GM12878 (cell line): ENCODE measurements at regions not wholly inside any gene's neighbourhood (a gene's known extent, or its start where the extent isn't known, plus 50 kb on each side); places are given as distances from the start of the nearest gene placed in this dataset.

ENCODE experiments used
- ATAC-seq: fragments of 200-7000 bp; cut with Tn5 transposase; 3 replicates; pipeline ENCODE4 v1.9.1; 2020; ENCODE audit warnings: mild to moderate bottlenecking, moderate library complexity
- BruUV-seq: library from RNA; stranded (reverse); fragments of 400-500 nt; replicated peaks from 2 replicates; lab custom pipeline; 2021; lab: Mats Ljungman, UMichigan
- CTCF ChIA-PET: fragments of 300-600 bp; sonication (Branson Sonifier 250); formaldehyde crosslinking; extraction: SDS; loops from one replicate; lab custom pipeline; 2021; ENCODE audit warnings: inconsistent platforms; lab: Yijun Ruan, JAX
- POLR2A ChIA-PET: fragments of 350-600 bp; formaldehyde crosslinking; extraction: SDS; loops from one replicate; lab custom pipeline; 2021; ENCODE audit warnings: inconsistent platforms; lab: Charles Lee
- RAD21 ChIA-PET: fragments of 300-600 bp; sonication (Branson Sonifier 250); formaldehyde crosslinking; loops from one replicate; lab custom pipeline; 2023; ENCODE audit warnings: antibody characterized with exemption; ENCODE audit not compliant: unreplicated experiment; lab: Charles Lee
- SMC1A ChIA-PET: fragments of 300-600 bp; sonication (Branson Sonifier 250); formaldehyde crosslinking; loops from one replicate; lab custom pipeline; 2023; ENCODE audit not compliant: unreplicated experiment, uncharacterized antibody; lab: Charles Lee
- DNase-seq: peaks from one replicate; pipeline ENCODE4 v3.0.0-alpha.2; 2011; ENCODE audit warnings: low read depth, low spot score
- FAIRE-seq: peaks from 3 replicates; lab custom pipeline; 2011; peaks lifted over from hg19 to GRCh38; lab: Jason Lieb, UNC
- H2AFZ ChIP-seq: 2 replicates; pipeline ENCODE4 v1.6.0; 2011; ENCODE audit warnings: low read depth, low read length, control low read depth; ENCODE audit not compliant: control insufficient read depth
- H3K27ac ChIP-seq: 2 replicates; pipeline ENCODE4 v1.5.1; 2011; ENCODE audit warnings: control low read depth; ENCODE audit not compliant: control insufficient read depth, insufficient read depth
- H3K27me3 ChIP-seq, 2 experiments: replicated peaks in 1 of 2; 2 replicates each; pipeline versions ENCODE4 v1.6.0 to v1.6.1; 2011; ENCODE audit warnings: low read length in 1 of 2; ENCODE audit not compliant: control insufficient read depth in 2 of 2, insufficient read depth in 2 of 2
- H3K36me3 ChIP-seq, 2 experiments: 2 replicates each; pipeline ENCODE4 v1.5.1; 2011; ENCODE audit warnings: low read length in 1 of 2; ENCODE audit not compliant: control insufficient read depth in 2 of 2, insufficient read depth in 2 of 2
- H3K4me1 ChIP-seq: 2 replicates; pipeline ENCODE4 v1.6.1; 2011; ENCODE audit warnings: mild to moderate bottlenecking, low read length, moderate library complexity, mixed read lengths; ENCODE audit not compliant: control insufficient read depth, insufficient read depth
- H3K4me2 ChIP-seq: 2 replicates; pipeline ENCODE4 v1.6.0; 2011; ENCODE audit warnings: control low read depth; ENCODE audit not compliant: control insufficient read depth, insufficient read depth
- H3K4me3 ChIP-seq: fragments of 200-600 bp; sonication (generic); 2 replicates; pipeline ENCODE4 v1.5.1; 2016
- H3K79me2 ChIP-seq: 2 replicates; pipeline ENCODE4 v1.6.0; 2011; ENCODE audit warnings: low read length; ENCODE audit not compliant: control insufficient read depth, insufficient read depth
- H3K9ac ChIP-seq: 2 replicates; pipeline ENCODE4 v1.8.0; 2011; ENCODE audit warnings: low read length, control low read depth, mixed read lengths; ENCODE audit not compliant: control insufficient read depth, insufficient read depth
- H3K9me3 ChIP-seq: replicated peaks from 3 replicates; pipeline ENCODE4 v1.5.1; 2011; ENCODE audit warnings: mild to moderate bottlenecking, low read length; ENCODE audit not compliant: control insufficient read depth, insufficient read depth
- H4K20me1 ChIP-seq: 2 replicates; pipeline ENCODE4 v1.6.0; 2011; ENCODE audit not compliant: control insufficient read depth, insufficient read depth
- CBX3 ChIP-seq: fragments of 200-600 bp; sonication (generic); IDR thresholded peaks from 2 replicates; pipeline ENCODE4 v1.6.1; 2016; ENCODE audit warnings: low read depth, borderline replicate concordance
- E2F8 ChIP-seq: fragments of 450-650 bp; IDR thresholded peaks from 2 replicates; pipeline ENCODE4 v1.6.1; 2018; ENCODE audit warnings: mild to moderate bottlenecking, low read depth, moderate library complexity; ENCODE audit not compliant: partially characterized antibody
- HCFC1 ChIP-seq: fragments of 150-350 bp; IDR thresholded peaks from 2 replicates; pipeline ENCODE4 v1.6.1; 2014; ENCODE audit warnings: low read length
- IKZF2 ChIP-seq, 2 experiments: fragments of 450-650 bp; IDR thresholded peaks; 2 replicates each; pipeline ENCODE4 v1.6.1; 2017; ENCODE audit warnings: mild to moderate bottlenecking in 2 of 2, moderate library complexity in 2 of 2
- IRF4 ChIP-seq: IDR thresholded peaks from 2 replicates; pipeline ENCODE4 v1.6.1; 2011; ENCODE audit warnings: low read depth, low read length
- JUND ChIP-seq: IDR thresholded peaks from 2 replicates; pipeline ENCODE4 v1.6.1; 2012; ENCODE audit warnings: low read depth, mild to moderate bottlenecking, low read length, improper control_type of control experiment, moderate library complexity
- MEF2B ChIP-seq: fragments of 450-650 bp; IDR thresholded peaks from 2 replicates; pipeline ENCODE4 v1.6.1; 2018; ENCODE audit warnings: mild to moderate bottlenecking, moderate library complexity; ENCODE audit not compliant: partially characterized antibody, poor library complexity, severe bottlenecking
- MYB ChIP-seq: fragments of 150-350 bp; IDR thresholded peaks from 2 replicates; pipeline ENCODE4 v1.6.1; 2014; ENCODE audit warnings: mild to moderate bottlenecking, low read depth, low read length, borderline replicate concordance
- NR2F1 ChIP-seq: fragments of 450-650 bp; conservative IDR thresholded peaks from 2 replicates; pipeline ENCODE4 v1.6.1; 2017; ENCODE audit warnings: mild to moderate bottlenecking
- RAD51 ChIP-seq: fragments of 450-650 bp; IDR thresholded peaks from 2 replicates; pipeline ENCODE4 v1.6.1; 2016; ENCODE audit warnings: moderate library complexity, mild to moderate bottlenecking, inconsistent platforms
- RELB ChIP-seq: fragments of 450-650 bp; IDR thresholded peaks from 2 replicates; pipeline ENCODE4 v1.6.1; 2017; ENCODE audit warnings: low read depth, mild to moderate bottlenecking, moderate library complexity
- YBX1 ChIP-seq: fragments of 450-650 bp; IDR thresholded peaks from 2 replicates; pipeline ENCODE4 v1.6.1; 2016; ENCODE audit warnings: antibody characterized with exemption
- ZBTB11 ChIP-seq: fragments of 450-650 bp; formaldehyde crosslinking; IDR thresholded peaks from 2 replicates; pipeline ENCODE4 v1.5.0; 2022; ENCODE audit warnings: mild to moderate bottlenecking, missing genetic modification characterization
- ZNF207 ChIP-seq: fragments of 450-650 bp; IDR thresholded peaks from 2 replicates; pipeline ENCODE4 v1.6.1; 2014; ENCODE audit warnings: antibody characterized with exemption, mild to moderate bottlenecking, borderline replicate concordance
- WGBS: methylation state at CpG from one replicate; pipeline ENCODE4 v1.1.6; 2016; ENCODE audit warnings: low lambda C conversion rate; ENCODE audit not compliant: insufficient replicate concordance, insufficient coverage; ENCODE audit errors: missing lambda C conversion rate; 5-methylcytosine and 5-hydroxymethylcytosine counted together
- in situ Hi-C: fragments of 300-500 bp; cut with MboI; formaldehyde crosslinking; loops from 9 replicates; pipeline ENCODE4 v1.14.3; 2018; ENCODE audit warnings: mixed read lengths
- intact Hi-C: fragments of 100-400 bp; cut with micrococcal nuclease; formaldehyde crosslinking; loops from one replicate; pipeline ENCODE4 v1.14.2; 2022; ENCODE audit not compliant: unreplicated experiment

GRCh38 chr10:33746836-33747268, 412.4 kb upstream of the NRP1 start (continued):
- TF ChIP-seq IKZF2 (IDR thresholded peaks at IDR 0.05) (peak; percentile 61 to 63; a peak in 3 of 4 replicates), MEF2B (peak; percentile 81)
- TF ChIP-seq, all 136 proteins: peak for 7

GRCh38 chr10:33746186-33746585, 411.7 kb upstream of the NRP1 start:
- 57% methylated on average over 6 of the region's 6 CpGs for WGBS
- BruUV-seq, result no TSS peak
- TF ChIP-seq ZNF207 (no peak), YBX1 (no peak), MYB (no peak), RELB (no peak), HCFC1 (no peak), CBX3 (no peak), IRF4 (no peak), NR2F1 (no peak), JUND (no peak), ZBTB11 (no peak), RAD51 (no peak), E2F8 (no peak)
- TF ChIP-seq, all 136 proteins: peak for 0

More at GRCh38 chr10:33746186-33746585, 411.7 kb upstream of the NRP1 start:
- no peak overlapping the region for H3K9ac ChIP-seq
- H3K9me3 ChIP-seq, result no peaks in the 10 kb centered on the region
- no peaks in the 10 kb centered on the region for H3K36me3 ChIP-seq
- no peaks in the 10 kb centered on the region for H3K79me2 ChIP-seq
- no peaks in the 10 kb centered on the region for H3K4me1 ChIP-seq
- intact Hi-C loops, result no loop called here
- no peak overlapping the region for H3K4me2 ChIP-seq
- ChIA-PET CTCF (interaction anchor here (0.6 to 1.7 kb wide), 6 partner anchors 27 to 413 kb away, joined by 3 to 5 read pairs (median 3); no protein-coding TSS in a partner anchor), SMC1A (interaction anchor here (0.6 to 5.2 kb wide), 15 partner anchors 10 to 418 kb away, joined by 3 to 84 read pairs (median 4); no protein-coding TSS in a partner anchor), RAD21 (interaction anchor here (0.6 to 5.2 kb wide), 9 partner anchors 11 to 413 kb away, joined by 3 to 69 read pairs (median 5); no protein-coding TSS in a partner anchor), POLR2A (interaction anchor here (1.2 to 1.8 kb wide), 4 partner anchors 26 to 375 kb away, joined by 3 to 7 read pairs (median 4); no protein-coding TSS in a partner anchor)
- FAIRE-seq (no peak), ATAC-seq (no peak), DNase-seq (no peak)
- no peaks in the 10 kb centered on the region for H3K27me3 ChIP-seq
- H3K27ac ChIP-seq, result no peak overlapping the region
- in situ Hi-C loops, result no loop called here
- H2AFZ ChIP-seq, result no peak overlapping the region
- H4K20me1 ChIP-seq, result no peaks in the 10 kb centered on the region
- no peak overlapping the region for H3K4me3 ChIP-seq
